Lower lobe of right lung (tissue), 2 donors: ENCODE measurements at regions not wholly inside any gene's neighbourhood (a gene's known extent, or its start where the extent isn't known, plus 50 kb on each side); places are given as distances from the start of the nearest gene placed in this dataset.

Experiments used
- ATAC-seq, 2 donors: fragments of 200-7000 bp; cut with Tn5 transposase; one replicate each; pipeline ENCODE4 v1.9.1; 2020 to 2022; ENCODE audit warnings: mild to moderate bottlenecking in 2 of 2, moderate library complexity in 2 of 2
- DNase-seq: peaks from one replicate; pipeline ENCODE4 v3.0.0-alpha.2; 2020
- H3K27ac ChIP-seq: fragments of 200-600 bp; one replicate; pipeline ENCODE4 v1.8.0; 2022
- H3K27me3 ChIP-seq: fragments of 200-600 bp; one replicate; pipeline ENCODE4 v1.8.0; 2022; ENCODE audit warnings: low read depth
- H3K36me3 ChIP-seq: fragments of 200-600 bp; one replicate; pipeline ENCODE4 v1.8.0; 2022; ENCODE audit warnings: mild to moderate bottlenecking
- H3K4me1 ChIP-seq: fragments of 200-600 bp; one replicate; pipeline ENCODE4 v1.8.0; 2022
- H3K4me3 ChIP-seq: fragments of 200-600 bp; one replicate; pipeline ENCODE4 v1.8.0; 2022; ENCODE audit warnings: mild to moderate bottlenecking
- H3K9me3 ChIP-seq: fragments of 200-600 bp; one replicate; pipeline ENCODE4 v1.8.0; 2022
- intact Hi-C: fragments of 100-400 bp; cut with DNase I; formaldehyde crosslinking; loops from one replicate; pipeline ENCODE4 v1.11.0; 2022
- TF ChIP-seq, protein P1 (sequence below): fragments of 200-600 bp; IDR thresholded peaks from one replicate; pipeline ENCODE4 v1.8.0; 2022; ENCODE audit warnings: antibody characterized with exemption, mild to moderate bottlenecking
- donor health status: DM: no; HTN: yes; CAD: no; lungs with severe emphysema.

DNA sequence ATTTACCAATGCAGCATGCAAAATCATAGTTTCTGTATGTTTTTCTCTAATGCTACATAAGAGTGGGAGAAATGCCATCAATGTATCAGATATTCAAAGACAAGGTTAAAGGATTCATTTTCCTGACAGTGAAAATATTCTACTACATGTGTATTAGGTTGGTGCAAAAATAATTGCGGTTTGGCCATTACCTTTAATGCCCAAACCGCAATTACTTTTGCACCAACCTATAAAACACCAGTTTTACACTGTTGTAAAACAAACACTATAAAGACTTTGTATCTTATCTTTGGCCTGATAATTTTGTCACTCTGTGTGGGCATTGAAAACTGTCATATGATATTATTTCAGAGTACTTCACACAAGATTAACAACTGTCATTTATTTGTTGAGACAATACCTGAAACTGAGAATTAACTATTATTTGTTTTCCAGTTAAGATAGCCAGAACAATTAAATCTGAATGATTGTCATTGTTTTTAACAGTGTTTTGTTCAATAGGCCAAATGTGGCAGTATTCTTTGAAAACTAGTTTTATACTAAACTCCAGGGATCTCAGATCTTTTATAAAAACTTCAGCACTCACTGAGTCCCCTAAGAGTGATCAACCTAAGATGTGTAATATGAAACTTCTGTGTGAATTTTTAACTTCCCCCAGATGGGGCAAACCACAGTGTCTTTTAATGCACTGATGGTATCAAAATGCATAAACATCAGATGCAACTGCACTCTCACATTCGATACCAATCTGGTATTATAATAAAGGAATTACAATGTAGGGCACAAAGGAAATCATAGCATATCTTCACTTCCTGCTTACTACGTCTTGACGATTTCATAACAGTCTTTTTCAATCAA lies 53.8 kb upstream of the FBN2 start:
- DNase-seq (no peak), ATAC-seq (no peak)
- TF ChIP-seq, protein P1, sequence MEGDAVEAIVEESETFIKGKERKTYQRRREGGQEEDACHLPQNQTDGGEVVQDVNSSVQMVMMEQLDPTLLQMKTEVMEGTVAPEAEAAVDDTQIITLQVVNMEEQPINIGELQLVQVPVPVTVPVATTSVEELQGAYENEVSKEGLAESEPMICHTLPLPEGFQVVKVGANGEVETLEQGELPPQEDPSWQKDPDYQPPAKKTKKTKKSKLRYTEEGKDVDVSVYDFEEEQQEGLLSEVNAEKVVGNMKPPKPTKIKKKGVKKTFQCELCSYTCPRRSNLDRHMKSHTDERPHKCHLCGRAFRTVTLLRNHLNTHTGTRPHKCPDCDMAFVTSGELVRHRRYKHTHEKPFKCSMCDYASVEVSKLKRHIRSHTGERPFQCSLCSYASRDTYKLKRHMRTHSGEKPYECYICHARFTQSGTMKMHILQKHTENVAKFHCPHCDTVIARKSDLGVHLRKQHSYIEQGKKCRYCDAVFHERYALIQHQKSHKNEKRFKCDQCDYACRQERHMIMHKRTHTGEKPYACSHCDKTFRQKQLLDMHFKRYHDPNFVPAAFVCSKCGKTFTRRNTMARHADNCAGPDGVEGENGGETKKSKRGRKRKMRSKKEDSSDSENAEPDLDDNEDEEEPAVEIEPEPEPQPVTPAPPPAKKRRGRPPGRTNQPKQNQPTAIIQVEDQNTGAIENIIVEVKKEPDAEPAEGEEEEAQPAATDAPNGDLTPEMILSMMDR = no peak
- H3K9me3 ChIP-seq = no peaks in the 10 kb centered on the region
- H3K27ac ChIP-seq = no peak overlapping the region
- H3K4me1 ChIP-seq = no peaks in the 10 kb centered on the region
- intact Hi-C loops = no loop called here
- no peaks in the 10 kb centered on the region for H3K27me3 ChIP-seq
- no peak overlapping the region for H3K4me3 ChIP-seq
- no peaks in the 10 kb centered on the region for H3K36me3 ChIP-seq

DNA sequence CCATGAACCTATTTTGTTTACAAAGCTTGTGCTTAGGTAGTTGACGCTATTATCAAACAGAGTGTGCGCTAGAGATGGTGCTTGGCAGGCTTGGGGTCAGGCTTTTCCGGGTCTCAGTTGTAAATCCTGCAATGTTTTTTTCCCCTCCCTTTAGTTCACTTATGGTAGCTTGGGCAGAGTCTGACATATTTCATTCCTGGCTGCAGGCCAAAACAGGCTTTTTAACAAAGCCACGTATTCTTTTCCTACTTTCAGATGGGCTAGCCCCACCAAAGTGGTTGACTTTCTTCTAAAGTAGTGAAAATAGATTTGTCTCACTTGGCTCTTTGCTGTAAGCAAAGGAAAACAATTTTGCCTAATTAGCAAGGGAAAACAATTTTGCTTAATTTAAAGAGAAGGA lies 58.0 kb upstream of the FBN2 start:
- H3K9me3 ChIP-seq = no peaks in the 10 kb centered on the region
- H3K4me3 ChIP-seq = no peak overlapping the region
- no peak for DNase-seq
- H3K4me1 ChIP-seq = no peaks in the 10 kb centered on the region
- no peak for ATAC-seq
- no peaks in the 10 kb centered on the region for H3K27me3 ChIP-seq
- no peaks in the 10 kb centered on the region for H3K36me3 ChIP-seq
- intact Hi-C loops = no loop called here
- no peak overlapping the region for H3K27ac ChIP-seq
- TF ChIP-seq, protein P1 = no peak

DNA sequence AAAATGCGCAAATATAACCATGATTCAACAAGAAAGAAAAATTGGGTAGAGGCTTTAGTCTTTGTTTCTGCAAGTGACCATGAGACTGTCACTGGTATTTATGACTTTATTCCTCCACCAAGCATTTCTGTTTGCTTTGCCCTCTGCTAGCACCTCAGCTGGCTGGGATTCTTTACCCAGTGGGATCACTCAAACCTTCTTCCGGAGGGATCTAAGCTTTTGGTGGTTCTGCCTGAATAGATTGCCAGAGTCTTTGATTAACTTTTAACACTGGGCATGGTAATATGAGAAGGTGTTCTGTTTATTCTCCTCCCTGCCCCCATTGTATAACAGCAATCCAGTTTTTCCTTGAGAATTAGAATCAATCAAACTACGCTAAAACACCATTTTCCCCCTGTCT lies 59.1 kb upstream of the FBN2 start:
- H3K4me3 ChIP-seq = no peak overlapping the region
- DNase-seq (no peak), ATAC-seq (no peak)
- no peaks in the 10 kb centered on the region for H3K36me3 ChIP-seq
- H3K27me3 ChIP-seq = no peaks in the 10 kb centered on the region
- intact Hi-C loops = no loop called here
- H3K4me1 ChIP-seq = no peaks in the 10 kb centered on the region
- no peaks in the 10 kb centered on the region for H3K9me3 ChIP-seq
- H3K27ac ChIP-seq = no peak overlapping the region
- TF ChIP-seq, protein P1 = no peak

DNA sequence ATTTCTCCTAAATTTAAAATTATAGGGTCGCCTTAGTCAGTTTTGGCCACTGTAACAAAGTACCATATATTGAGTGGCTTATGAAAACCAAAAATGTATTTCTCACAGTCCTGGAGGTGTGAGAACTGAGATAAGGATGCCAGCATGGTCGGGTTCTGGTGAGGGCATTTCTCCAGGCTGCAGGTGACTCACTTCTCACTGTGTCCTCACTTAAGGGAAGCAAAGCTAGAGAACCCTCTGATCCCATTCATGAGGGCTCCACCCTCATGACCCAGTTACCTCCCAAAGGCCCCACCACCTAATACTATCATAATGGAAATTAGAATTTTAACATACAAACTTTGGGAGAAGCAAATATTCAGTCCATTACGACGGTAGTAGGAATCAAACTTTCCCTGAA lies 75.1 kb upstream of the FBN2 start:
- H3K9me3 ChIP-seq = no peaks in the 10 kb centered on the region
- H3K27me3 ChIP-seq = no peaks in the 10 kb centered on the region
- ATAC-seq = no peak
- H3K27ac ChIP-seq = no peak overlapping the region
- TF ChIP-seq, protein P1 = no peak
- no peak overlapping the region for H3K4me3 ChIP-seq
- no peaks in the 10 kb centered on the region for H3K36me3 ChIP-seq
- H3K4me1 ChIP-seq = no peaks in the 10 kb centered on the region
- DNase-seq = no peak
- intact Hi-C loops = no loop called here

DNA sequence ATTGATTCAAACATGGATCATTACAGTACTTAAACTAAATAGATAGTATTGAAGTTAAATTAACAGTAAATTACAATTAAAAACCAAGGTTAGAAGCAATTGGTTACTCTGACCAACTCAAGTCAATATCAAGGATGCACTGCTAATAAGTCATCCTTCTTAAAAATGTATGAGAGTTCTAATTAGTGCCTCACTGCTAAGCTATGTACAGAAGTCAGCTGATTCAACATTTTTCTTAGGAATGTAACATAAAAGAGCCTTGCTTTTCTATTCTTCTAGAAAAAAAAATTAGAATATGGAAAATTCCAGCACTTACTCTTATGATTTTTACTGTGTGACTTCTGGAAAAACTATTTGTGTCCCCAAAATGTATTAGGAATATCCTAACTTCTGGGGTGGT lies 75.7 kb upstream of the FBN2 start:
- Histone ChIP-seq H3K36me3 (no peaks in the 10 kb centered on the region), H3K27me3 (no peaks in the 10 kb centered on the region), H3K9me3 (no peaks in the 10 kb centered on the region), H3K4me3 (no peak overlapping the region), H3K27ac (no peak overlapping the region), H3K4me1 (no peaks in the 10 kb centered on the region)
- intact Hi-C loops = no loop called here
- TF ChIP-seq, protein P1 = no peak
- DNase-seq = no peak
- ATAC-seq = no peak
